HepG2 (cell line): ENCODE measurements at regions not wholly inside any gene's neighbourhood (a gene's known extent, or its start where the extent isn't known, plus 50 kb on each side); places are given as distances from the start of the nearest gene placed in this dataset.

Experiments
- ATAD3A ChIP-seq: sonication (generic); formaldehyde crosslinking; IDR thresholded peaks from 2 replicates; pipeline ENCODE4 v1.4.0; 2020; ENCODE audit warnings: missing genetic modification reagents
- MIXL1 ChIP-seq: IDR thresholded peaks from 2 replicates; pipeline ENCODE4 v1.6.1; 2016
- SP140L ChIP-seq: sonication (generic); formaldehyde crosslinking; IDR thresholded peaks from 2 replicates; pipeline ENCODE4 v1.4.0; 2020; ENCODE audit warnings: missing genetic modification reagents, borderline replicate concordance
- ZNF530 ChIP-seq: sonication (generic); formaldehyde crosslinking; IDR thresholded peaks from 2 replicates; pipeline ENCODE4 v1.5.0; 2020; ENCODE audit warnings: low read depth, mild to moderate bottlenecking, missing genetic modification reagents
- ZNF761 ChIP-seq: sonication (generic); formaldehyde crosslinking; conservative IDR thresholded peaks from 2 replicates; pipeline ENCODE4 v1.4.0; 2020; ENCODE audit warnings: mild to moderate bottlenecking, missing genetic modification reagents
- TF ChIP-seq, protein P1 (sequence below): IDR thresholded peaks from 2 replicates; pipeline ENCODE4 v1.6.1; 2016; ENCODE audit warnings: missing biosample characterization, missing genetic modification reagents, low read depth

DNA sequence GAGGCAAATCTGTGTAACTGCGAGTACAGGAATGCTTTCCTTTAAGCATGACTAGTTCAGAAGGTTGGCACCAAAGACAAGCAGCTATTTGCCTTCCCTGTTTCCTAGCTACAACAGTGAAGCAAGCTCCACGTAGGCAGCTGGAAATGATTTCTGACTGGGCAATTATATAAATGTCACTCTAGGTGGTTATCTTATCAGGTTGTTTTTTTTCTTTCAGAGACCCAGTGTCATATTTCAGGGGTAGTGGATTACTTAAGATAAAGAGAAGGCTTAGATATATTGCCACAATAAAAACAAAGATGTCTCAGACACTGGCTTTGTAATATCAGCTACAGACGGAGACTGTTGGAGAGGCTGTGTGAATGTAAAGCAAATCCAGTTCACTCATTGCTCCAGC, 748.9 kb upstream of the NXPH2 start:
- TF ChIP-seq ZNF761 (CRISPR knock-in tag) (no peak), MIXL1 (CRISPR knock-in tag) (no peak), ATAD3A (CRISPR knock-in tag) (no peak), SP140L (CRISPR knock-in tag) (no peak), ZNF530 (CRISPR knock-in tag) (no peak)
- TF ChIP-seq, protein P1, sequence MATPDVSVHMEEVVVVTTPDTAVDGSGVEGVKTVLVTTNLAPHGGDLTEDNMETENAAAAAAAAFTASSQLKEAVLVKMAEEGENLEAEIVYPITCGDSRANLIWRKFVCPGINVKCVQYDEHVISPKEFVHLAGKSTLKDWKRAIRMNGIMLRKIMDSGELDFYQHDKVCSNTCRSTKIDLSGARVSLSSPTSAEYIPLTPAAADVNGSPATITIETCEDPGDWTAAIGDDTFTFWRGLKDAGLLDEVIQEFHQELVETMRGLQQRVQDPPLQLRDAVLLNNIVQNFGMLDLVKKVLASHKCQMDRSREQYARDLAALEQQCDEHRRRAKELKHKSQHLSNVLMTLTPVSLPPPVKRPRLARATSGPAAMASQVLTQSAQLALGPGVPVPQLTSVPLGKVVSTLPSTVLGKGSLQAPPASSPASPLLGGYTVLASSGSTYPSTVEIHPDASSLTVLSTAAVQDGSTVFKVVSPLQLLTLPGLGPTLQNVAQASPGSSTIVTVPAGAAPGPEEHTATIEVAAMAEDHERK (CRISPR knock-in tag), result no peak
